Adrenal gland (tissue), 5 donors: ENCODE measurements at regions not wholly inside any gene's neighbourhood (a gene's known extent, or its start where the extent isn't known, plus 50 kb on each side); places are given as distances from the start of the nearest gene placed in this dataset.

Experiments used
- POLR2A ChIP-seq, 2 donors: fragments of 450-650 bp; IDR thresholded peaks; one replicate each; pipeline ENCODE4 v1.6.1; 2017; ENCODE audit warnings: antibody characterized with exemption in 2 of 2, mild to moderate bottlenecking in 2 of 2, moderate library complexity in 1 of 2
- TF ChIP-seq, protein P1 (sequence below), 6 experiments: fragments of 450-650 bp in 4 of 6; fragments of 200-600 bp in 2 of 6; sonication (generic) in 1 of 6; IDR thresholded peaks; 1 replicate in 5 of 6; 2 replicates in 1 of 6; pipeline versions ENCODE4 v1.5.1 to v1.8.0; 2016 to 2021; ENCODE audit warnings: antibody characterized with exemption in 6 of 6, mild to moderate bottlenecking in 2 of 6, moderate library complexity in 1 of 6
- donor health status: DM: no; HTN: no; CAD: no.

DNA sequence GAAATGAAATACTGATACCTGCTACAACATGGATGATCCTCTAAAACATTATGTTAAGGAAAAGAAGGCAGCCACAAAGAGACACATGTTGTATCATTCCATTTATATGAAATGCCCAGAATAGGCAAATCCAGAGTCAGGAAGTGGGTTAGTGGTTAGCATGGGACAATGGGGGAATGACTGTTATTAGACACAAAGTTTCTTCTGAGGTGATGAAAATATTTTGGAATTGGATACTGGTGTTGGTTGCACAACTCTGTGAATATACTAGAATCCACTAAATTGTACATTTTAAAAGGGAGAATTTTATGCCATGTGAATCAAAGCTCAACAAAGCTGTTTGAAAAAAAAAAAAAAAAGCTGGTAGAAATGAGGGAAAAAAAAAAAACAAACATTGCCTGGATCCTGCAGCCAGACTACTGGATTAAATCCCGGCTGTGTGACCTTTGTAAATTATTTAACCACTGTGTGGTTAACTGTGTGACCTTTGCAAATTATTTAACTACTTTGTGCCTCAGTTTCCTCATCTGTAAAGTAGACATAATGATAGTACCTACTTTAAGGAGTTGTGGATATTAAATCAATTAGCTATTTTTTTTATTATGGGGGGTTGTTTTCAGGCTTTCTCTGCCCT, 75.6 kb upstream of the PRICKLE2 start:
- TF ChIP-seq, protein P1, sequence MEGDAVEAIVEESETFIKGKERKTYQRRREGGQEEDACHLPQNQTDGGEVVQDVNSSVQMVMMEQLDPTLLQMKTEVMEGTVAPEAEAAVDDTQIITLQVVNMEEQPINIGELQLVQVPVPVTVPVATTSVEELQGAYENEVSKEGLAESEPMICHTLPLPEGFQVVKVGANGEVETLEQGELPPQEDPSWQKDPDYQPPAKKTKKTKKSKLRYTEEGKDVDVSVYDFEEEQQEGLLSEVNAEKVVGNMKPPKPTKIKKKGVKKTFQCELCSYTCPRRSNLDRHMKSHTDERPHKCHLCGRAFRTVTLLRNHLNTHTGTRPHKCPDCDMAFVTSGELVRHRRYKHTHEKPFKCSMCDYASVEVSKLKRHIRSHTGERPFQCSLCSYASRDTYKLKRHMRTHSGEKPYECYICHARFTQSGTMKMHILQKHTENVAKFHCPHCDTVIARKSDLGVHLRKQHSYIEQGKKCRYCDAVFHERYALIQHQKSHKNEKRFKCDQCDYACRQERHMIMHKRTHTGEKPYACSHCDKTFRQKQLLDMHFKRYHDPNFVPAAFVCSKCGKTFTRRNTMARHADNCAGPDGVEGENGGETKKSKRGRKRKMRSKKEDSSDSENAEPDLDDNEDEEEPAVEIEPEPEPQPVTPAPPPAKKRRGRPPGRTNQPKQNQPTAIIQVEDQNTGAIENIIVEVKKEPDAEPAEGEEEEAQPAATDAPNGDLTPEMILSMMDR (IDR thresholded peaks at IDR 0.05): no peak
- no peak for TF ChIP-seq POLR2A (IDR thresholded peaks at IDR 0.05)
